Karpas-422 (cell line): ENCODE measurements at regions not wholly inside any gene's neighbourhood (a gene's known extent, or its start where the extent isn't known, plus 50 kb on each side); places are given as distances from the start of the nearest gene placed in this dataset.
"Not testable (repeated sequence)": the region's sequence is repeated elsewhere in the genome, so short reads cannot be mapped to it uniquely, and the experiment has no call there.

Experiments
- DNase-seq: peaks from one replicate; pipeline ENCODE4 v3.0.0-alpha.2; 2015
- H2AFZ ChIP-seq: fragments of 200-600 bp; sonication (generic); 2 replicates; pipeline ENCODE4 v1.6.1; 2014; ENCODE audit warnings: antibody characterized with exemption, low read length, mixed read lengths
- H3K27ac ChIP-seq: fragments of 200-600 bp; sonication (generic); 2 replicates; pipeline ENCODE4 v1.5.1; 2014; ENCODE audit warnings: mild to moderate bottlenecking, low read length, moderate library complexity
- H3K27me3 ChIP-seq: fragments of 200-600 bp; sonication (generic); 2 replicates; pipeline ENCODE4 v1.6.1; 2014; ENCODE audit warnings: low read length, mixed read lengths
- H3K36me3 ChIP-seq: fragments of 200-600 bp; sonication (generic); 2 replicates; pipeline ENCODE4 v1.6.1; 2014; ENCODE audit warnings: low read length, mixed read lengths; ENCODE audit not compliant: insufficient read depth
- H3K4me1 ChIP-seq: fragments of 200-600 bp; sonication (generic); 2 replicates; pipeline ENCODE4 v1.6.1; 2014; ENCODE audit warnings: mild to moderate bottlenecking, low read length, mixed read lengths
- H3K4me2 ChIP-seq: fragments of 200-600 bp; sonication (generic); 2 replicates; pipeline ENCODE4 v1.6.1; 2014; ENCODE audit warnings: low read length, low read depth, mild to moderate bottlenecking; ENCODE audit not compliant: poor library complexity, severe bottlenecking
- H3K4me3 ChIP-seq: fragments of 200-600 bp; sonication (generic); 2 replicates; pipeline ENCODE4 v1.5.1; 2014; ENCODE audit warnings: mild to moderate bottlenecking, antibody characterized with exemption, low read length, mixed read lengths
- H3K79me2 ChIP-seq: fragments of 200-600 bp; sonication (generic); 2 replicates; pipeline ENCODE4 v1.6.1; 2014; ENCODE audit warnings: mild to moderate bottlenecking, low read length, mixed read lengths
- H3K9ac ChIP-seq: fragments of 200-600 bp; sonication (generic); 2 replicates; pipeline ENCODE4 v1.6.0; 2014; ENCODE audit warnings: low read length
- H3K9me2 ChIP-seq: fragments of 200-600 bp; sonication (generic), shearing (Covaris generic); replicated peaks from 2 replicates; pipeline ENCODE4 v1.6.0; 2014; ENCODE audit warnings: mild to moderate bottlenecking, low read length, moderate library complexity; ENCODE audit not compliant: insufficient read depth
- H3K9me3 ChIP-seq: fragments of 300-700, 200-600 bp; sonication (generic); 2 replicates; pipeline ENCODE4 v1.6.1; 2014; ENCODE audit warnings: low read length, mixed read lengths
- H4K20me1 ChIP-seq: fragments of 200-600 bp; sonication (generic); 2 replicates; pipeline ENCODE4 v1.6.1; 2014; ENCODE audit warnings: mild to moderate bottlenecking, antibody characterized with exemption, low read length, low read depth; ENCODE audit not compliant: insufficient read depth

DNA sequence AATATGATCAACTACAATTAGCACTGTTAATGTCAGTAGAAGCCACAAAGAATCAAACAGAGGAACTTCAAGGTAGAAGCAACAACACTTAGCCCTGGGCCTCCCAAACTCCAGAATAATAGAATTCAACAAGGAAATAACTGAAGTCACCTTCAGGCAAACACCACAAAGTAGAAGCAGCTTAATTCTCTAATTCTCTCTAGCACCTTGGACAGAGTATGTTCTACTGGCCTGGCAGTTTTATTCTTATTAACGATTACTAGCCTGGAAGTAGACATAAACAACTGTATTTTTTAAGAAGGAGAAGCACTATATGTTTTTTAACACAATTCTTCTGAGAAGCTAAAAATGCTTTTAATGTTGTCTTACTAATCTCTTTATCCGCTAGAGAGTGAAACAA, 911.9 kb downstream of the DTWD2 start:
- H3K36me3 ChIP-seq = no peaks in the 10 kb centered on the region
- H3K4me1 ChIP-seq = no peaks in the 10 kb centered on the region
- H3K9me3 ChIP-seq = peaks cover 17% of the 10 kb centered on the region
- H3K9ac ChIP-seq = no peak overlapping the region
- H3K9me2 ChIP-seq = no peaks in the 10 kb centered on the region
- no peaks in the 10 kb centered on the region for H4K20me1 ChIP-seq
- H3K27ac ChIP-seq = no peak overlapping the region
- H3K4me3 ChIP-seq = no peak overlapping the region
- no peak overlapping the region for H2AFZ ChIP-seq
- DNase-seq = no peak
- no peaks in the 10 kb centered on the region for H3K27me3 ChIP-seq
- H3K79me2 ChIP-seq = no peaks in the 10 kb centered on the region
- H3K4me2 ChIP-seq = no peak overlapping the region

- Histone ChIP-seq H3K9me2 (no peaks in the 10 kb centered on the region), H3K79me2 (no peaks in the 10 kb centered on the region), H3K4me1 (no peaks in the 10 kb centered on the region), H3K36me3 (no peaks in the 10 kb centered on the region), H3K4me2 (no peak overlapping the region), H3K9me3 (peaks cover 16% of the 10 kb centered on the region), H3K27me3 (no peaks in the 10 kb centered on the region), H3K4me3 (no peak overlapping the region), H2AFZ (no peak overlapping the region), H4K20me1 (no peaks in the 10 kb centered on the region), H3K27ac (no peak overlapping the region), H3K9ac (no peak overlapping the region)
- DNase-seq = no peak
These were observed 918.3 kb downstream of the DTWD2 start for GRCh38 chr5:118070041-118070440.

DNA sequence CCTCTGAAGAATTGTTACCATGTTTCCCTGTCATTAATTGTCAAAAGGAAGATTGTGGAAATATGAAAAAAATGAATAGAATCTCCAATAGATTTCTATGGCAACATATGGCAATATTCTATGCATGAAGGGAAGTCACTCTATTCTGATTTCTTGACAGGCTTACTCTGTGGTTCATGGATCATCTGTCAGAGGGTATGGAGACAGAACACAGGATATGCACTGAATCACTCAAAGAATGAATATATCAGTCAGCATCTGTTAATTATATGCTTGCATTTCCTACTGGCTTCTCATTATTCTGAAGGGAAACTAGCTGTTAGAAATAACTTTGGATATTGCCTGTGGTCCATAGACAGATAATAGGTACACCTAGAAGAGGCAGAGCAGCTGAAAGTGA, 918.9 kb downstream of the DTWD2 start:
- H3K36me3 ChIP-seq = no peaks in the 10 kb centered on the region
- no peak overlapping the region for H3K4me3 ChIP-seq
- no peaks in the 10 kb centered on the region for H3K4me1 ChIP-seq
- no peaks in the 10 kb centered on the region for H3K79me2 ChIP-seq
- no peaks in the 10 kb centered on the region for H4K20me1 ChIP-seq
- no peak overlapping the region for H3K27ac ChIP-seq
- H3K27me3 ChIP-seq = no peaks in the 10 kb centered on the region
- peaks cover 19% of the 10 kb centered on the region for H3K9me3 ChIP-seq
- no peak overlapping the region for H2AFZ ChIP-seq
- no peaks in the 10 kb centered on the region for H3K9me2 ChIP-seq
- no peak for DNase-seq
- no peak overlapping the region for H3K9ac ChIP-seq
- H3K4me2 ChIP-seq = no peak overlapping the region

DNA sequence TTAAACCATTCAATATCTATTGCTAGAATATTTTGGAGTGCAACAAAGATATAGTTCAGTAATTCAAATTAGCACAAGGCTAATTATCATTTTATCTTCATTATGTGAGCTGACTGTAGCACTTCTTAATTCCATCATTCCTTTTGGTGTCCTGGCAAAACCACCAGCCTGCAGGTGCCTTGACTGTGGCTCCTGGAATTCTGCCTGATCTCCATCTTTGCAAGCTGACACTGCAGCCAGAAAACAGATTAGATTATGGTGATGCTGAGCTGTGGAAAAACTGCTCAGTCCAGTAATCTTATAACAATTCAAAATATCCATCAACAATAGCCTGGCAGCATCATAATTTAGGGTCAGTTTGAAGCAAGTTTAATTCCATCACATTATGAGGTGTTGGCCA, 919.5 kb downstream of the DTWD2 start:
- Histone ChIP-seq H3K36me3 (no peaks in the 10 kb centered on the region), H3K4me3 (no peak overlapping the region), H4K20me1 (no peaks in the 10 kb centered on the region), H3K27me3 (no peaks in the 10 kb centered on the region), H3K9ac (no peak overlapping the region), H3K27ac (no peak overlapping the region), H2AFZ (no peak overlapping the region), H3K79me2 (no peaks in the 10 kb centered on the region), H3K4me1 (no peaks in the 10 kb centered on the region), H3K4me2 (no peak overlapping the region), H3K9me2 (no peaks in the 10 kb centered on the region), H3K9me3 (peaks cover 16% of the 10 kb centered on the region)
- DNase-seq = no peak

DNA sequence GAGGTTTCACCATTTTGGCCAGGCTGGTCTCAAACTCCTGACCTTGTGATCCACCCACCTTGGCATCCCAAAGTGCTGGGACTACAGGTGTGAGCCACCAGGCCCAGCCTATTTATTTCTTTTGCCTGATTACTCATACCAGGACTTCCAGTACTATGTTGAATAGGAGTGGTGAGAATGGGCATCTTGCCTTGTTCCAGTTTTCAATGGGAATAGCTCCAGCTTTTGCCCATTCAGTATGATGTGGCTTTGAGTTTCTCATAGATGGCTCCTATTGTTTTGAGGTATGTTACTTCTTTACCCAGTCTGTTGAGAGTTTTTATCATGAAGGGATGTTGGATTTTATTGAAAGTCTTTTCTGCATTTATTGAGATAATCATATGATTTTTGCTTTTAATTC, 924.5 kb downstream of the DTWD2 start:
- peaks cover 20% of the 10 kb centered on the region for H3K9me3 ChIP-seq
- H3K4me3 ChIP-seq, H3K9ac ChIP-seq, H3K79me2 ChIP-seq, H4K20me1 ChIP-seq, H3K4me2 ChIP-seq, H2AFZ ChIP-seq, H3K4me1 ChIP-seq, H3K9me2 ChIP-seq, H3K27me3 ChIP-seq, DNase-seq, H3K36me3 ChIP-seq, H3K27ac ChIP-seq: not testable (repeated sequence)

DNA sequence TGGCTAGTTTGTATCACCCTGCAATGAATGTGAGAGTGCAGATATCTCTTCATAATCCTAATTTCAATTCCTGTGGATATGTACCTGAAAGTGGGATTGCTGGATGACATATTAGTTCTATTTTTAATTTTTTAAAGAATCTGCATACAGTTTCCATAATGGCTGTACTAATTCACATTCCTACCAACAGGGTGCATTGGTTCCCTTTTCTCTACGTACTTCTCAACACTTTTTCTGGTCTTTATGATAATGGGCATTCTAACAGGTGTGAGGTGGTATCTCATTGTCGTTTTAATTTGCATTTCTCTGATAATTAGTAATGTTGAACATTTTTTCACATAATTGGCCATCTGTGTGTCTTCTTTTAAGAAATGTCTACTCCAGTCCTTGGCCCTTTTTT, 927.5 kb downstream of the DTWD2 start:
- no peak overlapping the region for H3K27ac ChIP-seq
- DNase-seq = no peak
- no peaks in the 10 kb centered on the region for H3K79me2 ChIP-seq
- no peak overlapping the region for H3K4me2 ChIP-seq
- H3K4me1 ChIP-seq = no peaks in the 10 kb centered on the region
- H3K4me3 ChIP-seq = no peak overlapping the region
- no peaks in the 10 kb centered on the region for H4K20me1 ChIP-seq
- no peaks in the 10 kb centered on the region for H3K9me2 ChIP-seq
- no peaks in the 10 kb centered on the region for H3K36me3 ChIP-seq
- H3K27me3 ChIP-seq = no peaks in the 10 kb centered on the region
- H3K9me3 ChIP-seq = peaks cover 14% of the 10 kb centered on the region
- no peak overlapping the region for H2AFZ ChIP-seq
- no peak overlapping the region for H3K9ac ChIP-seq

DNA sequence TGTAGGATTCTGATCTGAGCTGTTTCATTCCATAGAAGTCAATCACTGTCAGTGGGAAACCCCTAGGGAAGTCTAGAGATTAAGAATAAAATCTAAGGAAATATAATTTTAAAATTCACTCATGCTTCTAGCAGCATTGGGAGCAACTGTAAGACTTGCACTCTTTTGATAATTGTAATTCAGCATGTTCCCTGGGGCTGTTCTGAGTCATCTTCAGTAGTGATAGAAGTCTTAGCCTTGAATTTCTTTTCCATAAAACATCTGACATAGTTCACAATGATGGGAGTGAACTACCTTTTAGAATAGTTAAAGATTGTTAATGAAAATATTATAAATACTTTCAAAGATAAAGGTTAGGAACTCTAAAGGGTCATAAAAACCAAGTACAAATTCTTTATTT, 935.8 kb downstream of the DTWD2 start:
- Histone ChIP-seq H3K36me3 (no peaks in the 10 kb centered on the region), H3K9me3 (peaks cover 3% of the 10 kb centered on the region; the same call in 1 of the 2 replicates), H3K9ac (no peak overlapping the region), H3K9me2 (no peaks in the 10 kb centered on the region), H3K27me3 (no peaks in the 10 kb centered on the region), H3K4me1 (no peaks in the 10 kb centered on the region), H3K4me2 (no peak overlapping the region), H3K4me3 (no peak overlapping the region), H2AFZ (no peak overlapping the region), H3K27ac (no peak overlapping the region), H3K79me2 (no peaks in the 10 kb centered on the region), H4K20me1 (no peaks in the 10 kb centered on the region)
- no peak for DNase-seq

DNA sequence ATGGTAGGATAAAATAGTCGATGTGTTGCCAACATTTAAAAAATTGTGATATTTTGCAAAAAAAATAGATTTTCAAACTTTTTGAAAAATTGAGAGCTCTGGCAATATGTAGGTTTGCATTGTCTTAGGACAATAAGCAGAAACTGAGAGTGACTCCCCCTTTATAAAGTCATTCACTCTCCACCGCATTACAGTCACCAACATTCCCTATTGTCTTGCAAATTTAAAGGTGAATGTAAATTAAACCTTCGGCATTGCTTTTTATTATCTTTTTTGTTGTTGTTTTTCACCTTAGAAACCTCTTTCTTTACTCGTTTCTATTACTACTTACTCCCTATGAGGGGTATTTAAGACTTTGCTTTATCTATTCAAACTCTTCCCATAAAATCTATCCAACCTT, 944.2 kb downstream of the DTWD2 start:
- no peaks in the 10 kb centered on the region for H3K36me3 ChIP-seq
- no peaks in the 10 kb centered on the region for H3K9me3 ChIP-seq
- no peak overlapping the region for H3K27ac ChIP-seq
- DNase-seq = no peak
- H3K9ac ChIP-seq = no peak overlapping the region
- H3K4me1 ChIP-seq = no peaks in the 10 kb centered on the region
- H2AFZ ChIP-seq = no peak overlapping the region
- H3K4me3 ChIP-seq = no peak overlapping the region
- H3K4me2 ChIP-seq = no peak overlapping the region
- no peaks in the 10 kb centered on the region for H3K79me2 ChIP-seq
- no peaks in the 10 kb centered on the region for H3K27me3 ChIP-seq
- no peaks in the 10 kb centered on the region for H3K9me2 ChIP-seq
- no peaks in the 10 kb centered on the region for H4K20me1 ChIP-seq

- Histone ChIP-seq H3K79me2 (no peaks in the 10 kb centered on the region), H3K27ac (no peak overlapping the region), H3K4me3 (no peak overlapping the region), H3K4me2 (no peak overlapping the region), H3K9ac (no peak overlapping the region), H3K9me3 (no peaks in the 10 kb centered on the region), H3K36me3 (no peaks in the 10 kb centered on the region), H3K9me2 (no peaks in the 10 kb centered on the region), H3K4me1 (no peaks in the 10 kb centered on the region), H2AFZ (no peak overlapping the region), H3K27me3 (no peaks in the 10 kb centered on the region), H4K20me1 (no peaks in the 10 kb centered on the region)
- no peak for DNase-seq
These were observed 944.8 kb downstream of the DTWD2 start for GRCh38 chr5:118043531-118043930.
